PC-9 (cell line): ENCODE measurements at regions not wholly inside any gene's neighbourhood (a gene's known extent, or its start where the extent isn't known, plus 50 kb on each side); places are given as distances from the start of the nearest gene placed in this dataset.

ENCODE experiments used
- BruUV-seq: library from RNA; stranded (reverse); fragments of 400-500 nt; replicated peaks from 2 replicates; lab custom pipeline; 2021; lab: Mats Ljungman, UMichigan
- CTCF ChIA-PET: fragments of 300-600 bp; sonication (Branson Sonifier 250); formaldehyde crosslinking; loops from one replicate; lab custom pipeline; 2022; ENCODE audit warnings: antibody characterized with exemption; lab: Charles Lee
- POLR2A ChIA-PET: fragments of 300-600 bp; sonication (Branson Sonifier 250); formaldehyde crosslinking; loops from one replicate; lab custom pipeline; 2022; ENCODE audit warnings: antibody characterized with exemption; ENCODE audit not compliant: unreplicated experiment; lab: Charles Lee
- DNase-seq, 2 experiments: peaks; one replicate each; pipeline versions ENCODE4 v3.0.0 to v3.0.0-alpha.2; 2015 to 2022; ENCODE audit warnings: mixed read lengths in 1 of 2
- H2AFZ ChIP-seq: fragments of 200-600 bp; sonication (generic); 2 replicates; pipeline ENCODE4 v1.8.1; 2017; ENCODE audit warnings: antibody characterized with exemption
- H3F3A ChIP-seq: fragments of 200-600 bp; sonication (generic); 2 replicates; pipeline ENCODE4 v1.8.1; 2017; ENCODE audit warnings: antibody characterized with exemption, mild to moderate bottlenecking, low read depth; ENCODE audit not compliant: insufficient read depth
- H3K27ac ChIP-seq: fragments of 200-600 bp; sonication (generic); 2 replicates; pipeline ENCODE4 v1.6.1; 2016; ENCODE audit warnings: mixed run types
- H3K27me3 ChIP-seq: fragments of 200-600 bp; sonication (generic); 2 replicates; pipeline ENCODE4 v1.6.1; 2016; ENCODE audit warnings: low read depth, mixed run types; ENCODE audit not compliant: insufficient read depth
- H3K36me3 ChIP-seq: fragments of 200-600 bp; sonication (generic); 2 replicates; pipeline ENCODE4 v1.6.1; 2016; ENCODE audit warnings: low read depth, mixed run types
- H3K4me1 ChIP-seq: fragments of 200-600 bp; sonication (generic); replicated peaks from 2 replicates; pipeline ENCODE4 v1.6.1; 2016; ENCODE audit warnings: mixed run types; ENCODE audit not compliant: insufficient read depth
- H3K4me2 ChIP-seq: fragments of 200-600 bp; sonication (generic); 2 replicates; pipeline ENCODE4 v1.6.1; 2017; ENCODE audit warnings: mixed run types
- H3K4me3 ChIP-seq: fragments of 200-600 bp; sonication (generic); 2 replicates; pipeline ENCODE4 v1.6.1; 2016; ENCODE audit warnings: mixed run types
- H3K79me2 ChIP-seq: fragments of 200-600 bp; sonication (generic); 2 replicates; pipeline ENCODE4 v1.6.1; 2017; ENCODE audit warnings: low read depth, mixed run types
- H3K9me2 ChIP-seq: fragments of 200-600 bp; sonication (generic); 2 replicates; pipeline ENCODE4 v1.8.1; 2017; ENCODE audit warnings: mild to moderate bottlenecking; ENCODE audit not compliant: insufficient read depth
- H3K9me3 ChIP-seq: fragments of 200-600 bp; sonication (generic); 2 replicates; pipeline ENCODE4 v1.8.1; 2016; ENCODE audit warnings: low read depth; ENCODE audit not compliant: insufficient read depth
- H4K20me1 ChIP-seq: fragments of 200-600 bp; sonication (generic); 2 replicates; pipeline ENCODE4 v1.8.1; 2017; ENCODE audit not compliant: insufficient read depth
- CTCF ChIP-seq: fragments of 200-600 bp; sonication (generic); conservative IDR thresholded peaks from 2 replicates; pipeline ENCODE4 v1.6.1; 2017; ENCODE audit warnings: mixed run types, antibody characterized with exemption, mild to moderate bottlenecking, moderate library complexity
- EZH2 ChIP-seq: fragments of 200-600 bp; sonication (generic); IDR thresholded peaks from 2 replicates; pipeline ENCODE4 v1.8.0; 2017; ENCODE audit warnings: antibody characterized with exemption, low read depth
- intact Hi-C: fragments of 100-400 bp; cut with micrococcal nuclease; formaldehyde crosslinking; loops from one replicate; pipeline ENCODE4 v1.10.0; 2022; ENCODE audit not compliant: unreplicated experiment

- H3K36me3 ChIP-seq, result no peaks in the 10 kb centered on the region
- no peak overlapping the region for H3K4me3 ChIP-seq
- no peaks in the 10 kb centered on the region for H4K20me1 ChIP-seq
- TF ChIP-seq EZH2, result no peak
- TF ChIP-seq CTCF, result no peak
- H3K79me2 ChIP-seq, result no peaks in the 10 kb centered on the region
- no peaks in the 10 kb centered on the region for H3K9me2 ChIP-seq
- no peaks in the 10 kb centered on the region; the same call in 1 of the 2 replicates for H3K9me3 ChIP-seq
- intact Hi-C loops, result no loop called here
- no TSS peak for BruUV-seq
- no peak overlapping the region for H2AFZ ChIP-seq
- H3K27me3 ChIP-seq, result no peaks in the 10 kb centered on the region
- ChIA-PET POLR2A (no interaction called here), CTCF (no interaction called here)
- H3K27ac ChIP-seq, result no peak overlapping the region
- no peaks in the 10 kb centered on the region for H3F3A ChIP-seq
- DNase-seq, result no peak
- H3K4me2 ChIP-seq, result no peak overlapping the region
- H3K4me1 ChIP-seq, result peaks cover 6% of the 10 kb centered on the region; the same call in 1 of the 2 replicates
These were observed 374.4 kb upstream of the MARCKS start for GRCh38 chr6:113482771-113483170.

GRCh38 chr6:113486199-113486598 is 370.9 kb upstream of the MARCKS start:
- H3K79me2 ChIP-seq, result no peaks in the 10 kb centered on the region
- TF ChIP-seq CTCF, result no peak
- no peak for TF ChIP-seq EZH2
- peaks cover 23% of the 10 kb centered on the region for H3K4me1 ChIP-seq
- intact Hi-C loops, result no loop called here
- no TSS peak for BruUV-seq
- H2AFZ ChIP-seq, result no peak overlapping the region
- DNase-seq, result no peak
- no peaks in the 10 kb centered on the region for H3K36me3 ChIP-seq
- H3K27me3 ChIP-seq, result no peaks in the 10 kb centered on the region
- no peak overlapping the region for H3K4me2 ChIP-seq
- H3K27ac ChIP-seq, result no peak overlapping the region
- no peaks in the 10 kb centered on the region for H4K20me1 ChIP-seq
- no peak overlapping the region for H3K4me3 ChIP-seq
- CTCF ChIA-PET, result no interaction called here
- no peaks in the 10 kb centered on the region for H3K9me2 ChIP-seq
- peaks cover 5% of the 10 kb centered on the region for H3K9me3 ChIP-seq
- POLR2A ChIA-PET, result no interaction called here
- peaks cover 11% of the 10 kb centered on the region; the same call in 1 of the 2 replicates for H3F3A ChIP-seq

- POLR2A ChIA-PET, result interaction anchor here (0.7 kb wide), 2 partner anchors 110 to 330 kb away, joined by 4 to 16 read pairs; no protein-coding TSS in a partner anchor
- H3K9me3 ChIP-seq, result peaks cover 5% of the 10 kb centered on the region
- H2AFZ ChIP-seq, result no peak overlapping the region
- TF ChIP-seq EZH2, result no peak
- TF ChIP-seq CTCF, result no peak
- no peak for DNase-seq
- no peaks in the 10 kb centered on the region for H3K9me2 ChIP-seq
- CTCF ChIA-PET, result no interaction called here
- H3F3A ChIP-seq, result peaks cover 11% of the 10 kb centered on the region; the same call in 1 of the 2 replicates
- no peak overlapping the region for H3K4me3 ChIP-seq
- H3K36me3 ChIP-seq, result no peaks in the 10 kb centered on the region
- H3K27ac ChIP-seq, result no peak overlapping the region
- H3K4me2 ChIP-seq, result no peak overlapping the region
- intact Hi-C loops, result no loop called here
- H3K27me3 ChIP-seq, result no peaks in the 10 kb centered on the region
- H3K79me2 ChIP-seq, result no peaks in the 10 kb centered on the region
- H3K4me1 ChIP-seq, result peaks cover 35% of the 10 kb centered on the region
- BruUV-seq, result no TSS peak
- no peaks in the 10 kb centered on the region for H4K20me1 ChIP-seq
These were observed 369.6 kb upstream of the MARCKS start for GRCh38 chr6:113487489-113488058.
